ENCODE measurements at regions not wholly inside any gene's neighbourhood (a gene's known extent, or its start where the extent isn't known, plus 50 kb on each side); places are given as distances from the start of the nearest gene placed in this dataset.

- ChIA-PET POLR2A (interaction anchor here (0.8 kb wide), 1 partner anchor 31 kb away, joined by 3 read pairs; no protein-coding TSS in a partner anchor), CTCF (no interaction called here)
- no peaks in the 10 kb centered on the region for H3K36me3 ChIP-seq (ENCODE audit: control insufficient read depth in 2 of 3, insufficient read depth in 3 of 3, low read length in 3 of 3)
- no peak overlapping the region for H3K4me3 ChIP-seq (ENCODE audit: low read length)
- H3K4me1 Mint-ChIP-seq, result peaks cover 10 to 49% (median 37%) of the 10 kb centered on the region in 7 donors
- H3K27me3 ChIP-seq (ENCODE audit: control insufficient read depth in 2 of 2, insufficient read depth in 2 of 2, low read length in 2 of 2), result no peaks in the 10 kb centered on the region
- no peaks in the 10 kb centered on the region for H3K27me3 Mint-ChIP-seq
- H3K4me3 Mint-ChIP-seq, result no peak overlapping the region
- peaks cover 19 to 26% of the 10 kb centered on the region in 2 donors for H3K4me1 ChIP-seq (ENCODE audit: control insufficient read depth in 2 of 2, insufficient read depth in 2 of 2, low read length in 2 of 2)
- intact Hi-C loops (cut with micrococcal nuclease), result loop anchor here in 1 of 2 donors (10.0 kb wide), 1 partner anchor 178 kb away; no protein-coding TSS in a partner anchor
- H3K9me3 ChIP-seq (ENCODE audit: control insufficient read depth in 2 of 3, low read length in 3 of 3), result no peaks in the 10 kb centered on the region
- peaks cover 0 to 7% (median 0%) of the 10 kb centered on the region in 5 donors for H3K36me3 Mint-ChIP-seq
- peaks cover 0 to 4% (median 0%) of the 10 kb centered on the region in 11 donors for H3K9me3 Mint-ChIP-seq
- DNase-seq, result no peak
- no peak overlapping the region for H3K27ac ChIP-seq (ENCODE audit: low read depth, low read length)
- ATAC-seq, result no peak
- no peak overlapping the region for H3K27ac Mint-ChIP-seq
Observed at GRCh38 chr9:7932767-7933166, 133.2 kb upstream of the DMAC1 start.

- H3K4me3 Mint-ChIP-seq, result peak overlapping the region in 3 of 10 donors; percentile 29 to 45 (median 33)
- intact Hi-C loops (cut with micrococcal nuclease), result loop anchor here in 1 of 2 donors (10.0 kb wide), 1 partner anchor 176 kb away; no protein-coding TSS in a partner anchor
- peaks cover 0 to 2% (median 0%) of the 10 kb centered on the region in 11 donors for H3K9me3 Mint-ChIP-seq
- no peak for ATAC-seq
- Histone ChIP-seq H3K27me3 (ENCODE audit: control insufficient read depth in 2 of 2, insufficient read depth in 2 of 2, low read length in 2 of 2) (no peaks in the 10 kb centered on the region), H3K27ac (ENCODE audit: low read depth, low read length) (no peak overlapping the region), H3K4me1 (ENCODE audit: control insufficient read depth in 2 of 2, insufficient read depth in 2 of 2, low read length in 2 of 2) (peaks cover 7 to 9% of the 10 kb centered on the region in 2 donors), H3K4me3 (ENCODE audit: low read length) (no peak overlapping the region), H3K9me3 (ENCODE audit: control insufficient read depth in 2 of 3, low read length in 3 of 3) (no peaks in the 10 kb centered on the region), H3K36me3 (ENCODE audit: control insufficient read depth in 2 of 3, insufficient read depth in 3 of 3, low read length in 3 of 3) (no peaks in the 10 kb centered on the region)
- peak overlapping the region in 3 of 9 donors; percentile 48 to 56 (median 55) for H3K27ac Mint-ChIP-seq
- H3K27me3 Mint-ChIP-seq, result no peaks in the 10 kb centered on the region
- H3K4me1 Mint-ChIP-seq, result peaks cover 3 to 28% (median 15%) of the 10 kb centered on the region in 7 donors
- ChIA-PET CTCF (interaction anchor here (1.1 kb wide), 1 partner anchor 84 kb away, joined by 3 read pairs; no protein-coding TSS in a partner anchor), POLR2A (interaction anchor here (0.9 kb wide), 1 partner anchor 9 kb away, joined by 4 read pairs; no protein-coding TSS in a partner anchor)
- peak in 3 of 9 donors; percentile 7 to 18 (median 14) for DNase-seq
- H3K36me3 Mint-ChIP-seq, result peaks cover 0 to 2% (median 0%) of the 10 kb centered on the region in 5 donors
Observed at GRCh38 chr9:7930613-7931012, 131.0 kb upstream of the DMAC1 start.

- no peak overlapping the region for H3K4me3 ChIP-seq (ENCODE audit: low read length)
- no peaks in the 10 kb centered on the region for H3K9me3 ChIP-seq (ENCODE audit: control insufficient read depth in 2 of 3, low read length in 3 of 3)
- Mint-ChIP-seq H3K27ac (peak overlapping the region in 2 of 9 donors; percentile 6 to 22), H3K4me1 (peaks cover 0 to 4% (median 0%) of the 10 kb centered on the region in 7 donors), H3K9me3 (peaks cover 0 to 2% (median 0%) of the 10 kb centered on the region in 11 donors), H3K27me3 (no peaks in the 10 kb centered on the region), H3K36me3 (peaks cover 0 to 3% (median 0%) of the 10 kb centered on the region in 5 donors), H3K4me3 (no peak overlapping the region)
- ChIA-PET CTCF (interaction anchor here (0.6 kb wide), 1 partner anchor 38 kb away, joined by 4 read pairs; no protein-coding TSS in a partner anchor), POLR2A (interaction anchor here (0.6 to 1.1 kb wide), 2 partner anchors 8 to 14 kb away, joined by 3 to 4 read pairs; no protein-coding TSS in a partner anchor)
- no peak for DNase-seq
- H3K27me3 ChIP-seq (ENCODE audit: control insufficient read depth in 2 of 2, insufficient read depth in 2 of 2, low read length in 2 of 2), result no peaks in the 10 kb centered on the region
- intact Hi-C loops (cut with micrococcal nuclease), result no loop called here
- no peaks in the 10 kb centered on the region for H3K4me1 ChIP-seq (ENCODE audit: control insufficient read depth in 2 of 2, insufficient read depth in 2 of 2, low read length in 2 of 2)
- H3K36me3 ChIP-seq (ENCODE audit: control insufficient read depth in 2 of 3, insufficient read depth in 3 of 3, low read length in 3 of 3), result no peaks in the 10 kb centered on the region
- H3K27ac ChIP-seq (ENCODE audit: low read depth, low read length), result no peak overlapping the region
- ATAC-seq, result no peak
Observed at GRCh38 chr9:7921545-7922197, 122.1 kb upstream of the DMAC1 start.

GRCh38 chr9:7912037-7912535, 112.5 kb upstream of the DMAC1 start:
- Histone ChIP-seq H3K4me1 (ENCODE audit: control insufficient read depth in 2 of 2, insufficient read depth in 2 of 2, low read length in 2 of 2) (peaks cover 0 to 4% of the 10 kb centered on the region in 2 donors), H3K4me3 (ENCODE audit: low read length) (no peak overlapping the region), H3K27ac (ENCODE audit: low read depth, low read length) (no peak overlapping the region), H3K36me3 (ENCODE audit: control insufficient read depth in 2 of 3, insufficient read depth in 3 of 3, low read length in 3 of 3) (no peaks in the 10 kb centered on the region), H3K9me3 (ENCODE audit: control insufficient read depth in 2 of 3, low read length in 3 of 3) (no peaks in the 10 kb centered on the region), H3K27me3 (ENCODE audit: control insufficient read depth in 2 of 2, insufficient read depth in 2 of 2, low read length in 2 of 2) (no peaks in the 10 kb centered on the region)
- peaks cover 0 to 3% (median 0%) of the 10 kb centered on the region in 11 donors for H3K9me3 Mint-ChIP-seq
- ChIA-PET POLR2A (no interaction called here), CTCF (no interaction called here)
- DNase-seq (no peak), ATAC-seq (no peak)
- H3K4me3 Mint-ChIP-seq, result no peak overlapping the region
- intact Hi-C loops (cut with micrococcal nuclease), result no loop called here
- H3K4me1 Mint-ChIP-seq, result peaks cover 0 to 14% (median 10%) of the 10 kb centered on the region in 7 donors
- no peak overlapping the region for H3K27ac Mint-ChIP-seq
- H3K36me3 Mint-ChIP-seq, result no peaks in the 10 kb centered on the region
- H3K27me3 Mint-ChIP-seq, result peaks cover 0 to 2% (median 0%) of the 10 kb centered on the region in 5 donors

GRCh38 chr9:7910426-7911020, 110.9 kb upstream of the DMAC1 start:
- Mint-ChIP-seq H3K4me1 (peaks cover 0 to 14% (median 10%) of the 10 kb centered on the region in 7 donors), H3K36me3 (no peaks in the 10 kb centered on the region), H3K4me3 (no peak overlapping the region), H3K9me3 (peaks cover 0 to 3% (median 0%) of the 10 kb centered on the region in 11 donors), H3K27ac (peak overlapping the region in 1 of 9 donors; percentile 9), H3K27me3 (peaks cover 0 to 5% (median 0%) of the 10 kb centered on the region in 5 donors)
- no peak for DNase-seq
- ChIA-PET POLR2A (no interaction called here), CTCF (no interaction called here)
- H3K4me3 ChIP-seq (ENCODE audit: low read length), result no peak overlapping the region
- intact Hi-C loops (cut with micrococcal nuclease), result no loop called here
- no peaks in the 10 kb centered on the region for H3K9me3 ChIP-seq (ENCODE audit: control insufficient read depth in 2 of 3, low read length in 3 of 3)
- ATAC-seq, result no peak
- H3K4me1 ChIP-seq (ENCODE audit: control insufficient read depth in 2 of 2, insufficient read depth in 2 of 2, low read length in 2 of 2), result peaks cover 0 to 4% of the 10 kb centered on the region in 2 donors
- no peaks in the 10 kb centered on the region for H3K27me3 ChIP-seq (ENCODE audit: control insufficient read depth in 2 of 2, insufficient read depth in 2 of 2, low read length in 2 of 2)
- H3K27ac ChIP-seq (ENCODE audit: low read depth, low read length), result no peak overlapping the region
- H3K36me3 ChIP-seq (ENCODE audit: control insufficient read depth in 2 of 3, insufficient read depth in 3 of 3, low read length in 3 of 3), result no peaks in the 10 kb centered on the region

GRCh38 chr9:7909537-7909936, 110.0 kb upstream of the DMAC1 start:
- intact Hi-C loops (cut with micrococcal nuclease), result no loop called here
- peaks cover 0 to 5% (median 0%) of the 10 kb centered on the region in 5 donors for H3K27me3 Mint-ChIP-seq
- peaks cover 0 to 4% of the 10 kb centered on the region in 2 donors for H3K4me1 ChIP-seq (ENCODE audit: control insufficient read depth in 2 of 2, insufficient read depth in 2 of 2, low read length in 2 of 2)
- no peak for ATAC-seq
- H3K9me3 Mint-ChIP-seq, result peaks cover 0 to 3% (median 0%) of the 10 kb centered on the region in 11 donors
- H3K36me3 ChIP-seq (ENCODE audit: control insufficient read depth in 2 of 3, insufficient read depth in 3 of 3, low read length in 3 of 3), result no peaks in the 10 kb centered on the region
- H3K4me3 ChIP-seq (ENCODE audit: low read length), result no peak overlapping the region
- DNase-seq, result no peak
- H3K9me3 ChIP-seq (ENCODE audit: control insufficient read depth in 2 of 3, low read length in 3 of 3), result no peaks in the 10 kb centered on the region
- CTCF ChIA-PET, result no interaction called here
- POLR2A ChIA-PET, result no interaction called here
- no peak overlapping the region for H3K27ac Mint-ChIP-seq
- no peaks in the 10 kb centered on the region for H3K27me3 ChIP-seq (ENCODE audit: control insufficient read depth in 2 of 2, insufficient read depth in 2 of 2, low read length in 2 of 2)
- H3K27ac ChIP-seq (ENCODE audit: low read depth, low read length), result no peak overlapping the region
- H3K4me3 Mint-ChIP-seq, result no peak overlapping the region
- H3K4me1 Mint-ChIP-seq, result peaks cover 0 to 14% (median 10%) of the 10 kb centered on the region in 7 donors
- H3K36me3 Mint-ChIP-seq, result no peaks in the 10 kb centered on the region
